LNCaP clone FGC (cell line): ENCODE measurements at regions not wholly inside any gene's neighbourhood (a gene's known extent, or its start where the extent isn't known, plus 50 kb on each side); places are given as distances from the start of the nearest gene placed in this dataset.

Source experiments
- DNase-seq: peaks from one replicate; pipeline ENCODE4 v3.0.0-alpha.2; 2011; ENCODE audit warnings: low read depth
- H3K4me3 ChIP-seq: 2 replicates; pipeline ENCODE4 v1.5.1; 2011; ENCODE audit warnings: mild to moderate bottlenecking, low read depth, low read length, control low read depth
- CTCF ChIP-seq: IDR thresholded peaks from 2 replicates; pipeline ENCODE4 v1.5.1; 2012; ENCODE audit warnings: mild to moderate bottlenecking; ENCODE audit not compliant: control insufficient read depth, insufficient read depth; ENCODE audit errors: extremely low read depth

GRCh38 chr10:8794860-8795259 lies 740.4 kb downstream of the GATA3 start:
- no peak for TF ChIP-seq CTCF
- no peak for DNase-seq
- no peak overlapping the region for H3K4me3 ChIP-seq

GRCh38 chr10:8800426-8800825 lies 745.9 kb downstream of the GATA3 start:
- no peak for TF ChIP-seq CTCF
- no peak for DNase-seq
- no peak overlapping the region for H3K4me3 ChIP-seq

GRCh38 chr10:8803992-8804391 lies 749.5 kb downstream of the GATA3 start:
- H3K4me3 ChIP-seq: no peak overlapping the region
- TF ChIP-seq CTCF: no peak
- DNase-seq: no peak

- no peak for DNase-seq
- no peak overlapping the region for H3K4me3 ChIP-seq
Observed at GRCh38 chr10:8810677-8811076, 756.2 kb downstream of the GATA3 start.

GRCh38 chr10:8811201-8811600 lies 756.7 kb downstream of the GATA3 start:
- no peak for DNase-seq
- no peak overlapping the region for H3K4me3 ChIP-seq
- no peak for TF ChIP-seq CTCF

More at GRCh38 chr10:8810677-8811076, 756.2 kb downstream of the GATA3 start:
- TF ChIP-seq CTCF: no peak

GRCh38 chr10:8815969-8816368 lies 761.5 kb downstream of the GATA3 start:
- no peak for TF ChIP-seq CTCF
- no peak for DNase-seq
- H3K4me3 ChIP-seq: no peak overlapping the region

- no peak for DNase-seq
- no peak overlapping the region for H3K4me3 ChIP-seq
- TF ChIP-seq CTCF: no peak
Observed at GRCh38 chr10:8817299-8817698, 762.8 kb downstream of the GATA3 start.
